Caco-2 (cell line): ENCODE measurements at regions not wholly inside any gene's neighbourhood (a gene's known extent, or its start where the extent isn't known, plus 50 kb on each side); places are given as distances from the start of the nearest gene placed in this dataset.
A peak's percentile ranks its signal among the peaks of the same experiment; 100 is the strongest.
"Not testable (repeated sequence)": the region's sequence is repeated elsewhere in the genome, so short reads cannot be mapped to it uniquely, and the experiment has no call there.

ENCODE experiments used
- BruUV-seq: library from RNA; stranded (reverse); fragments of 400-500 nt; replicated peaks from 2 replicates; lab custom pipeline; 2021; lab: Mats Ljungman, UMichigan
- CTCF ChIA-PET: fragments of 300-600 bp; sonication (Branson Sonifier 250); formaldehyde crosslinking; loops from one replicate; lab custom pipeline; 2022; ENCODE audit warnings: antibody characterized with exemption; lab: Charles Lee
- POLR2A ChIA-PET: fragments of 300-600 bp; sonication (Branson Sonifier 250); formaldehyde crosslinking; loops from one replicate; lab custom pipeline; 2022; ENCODE audit warnings: antibody characterized with exemption; lab: Charles Lee
- DNase-seq, 2 experiments: peaks; one replicate each; pipeline versions ENCODE4 v3.0.0 to v3.0.0-alpha.2; 2020 to 2022
- H3K27me3 ChIP-seq: replicated peaks from 2 replicates; pipeline ENCODE4 v1.6.0; 2011; ENCODE audit warnings: low read length; ENCODE audit not compliant: control insufficient read depth, insufficient read depth
- H3K36me3 ChIP-seq: 2 replicates; pipeline ENCODE4 v1.5.1; 2011; ENCODE audit warnings: low read length; ENCODE audit not compliant: control insufficient read depth, insufficient read depth
- H3K4me1 ChIP-seq: fragments of 250-450 bp; sonication (Bioruptor Pico); 2 replicates; pipeline ENCODE4 v1.5.1; 2020; ENCODE audit warnings: mild to moderate bottlenecking
- H3K4me3 ChIP-seq: 2 replicates; pipeline ENCODE4 v1.5.1; 2011; ENCODE audit warnings: low read depth, mild to moderate bottlenecking, control low read depth, low read length
- H3K9me3 ChIP-seq: fragments of 250-450 bp; sonication (Bioruptor Pico); 2 replicates; pipeline ENCODE4 v1.5.1; 2020; ENCODE audit warnings: mild to moderate bottlenecking, moderate library complexity
- H3K27ac Mint-ChIP-seq: one replicate; pipeline ENCODE4 v1.8.0; 2022; ENCODE audit warnings: mixed read lengths; ENCODE audit not compliant: unreplicated experiment
- H3K27me3 Mint-ChIP-seq: one replicate; pipeline ENCODE4 v1.8.0; 2022; ENCODE audit warnings: mixed read lengths; ENCODE audit not compliant: insufficient read depth, unreplicated experiment
- H3K36me3 Mint-ChIP-seq: one replicate; pipeline ENCODE4 v1.8.0; 2022; ENCODE audit warnings: mild to moderate bottlenecking, mixed read lengths; ENCODE audit not compliant: insufficient read depth, unreplicated experiment
- H3K4me1 Mint-ChIP-seq: one replicate; pipeline ENCODE4 v1.8.0; 2022; ENCODE audit warnings: low read depth, mixed read lengths; ENCODE audit not compliant: unreplicated experiment
- H3K4me3 Mint-ChIP-seq: one replicate; pipeline ENCODE4 v1.8.0; 2022; ENCODE audit warnings: mild to moderate bottlenecking, moderate library complexity, mixed read lengths; ENCODE audit not compliant: unreplicated experiment
- H3K9me3 Mint-ChIP-seq: one replicate; pipeline ENCODE4 v1.8.0; 2022; ENCODE audit warnings: mixed read lengths; ENCODE audit not compliant: unreplicated experiment
- intact Hi-C: fragments of 100-400 bp; cut with micrococcal nuclease; formaldehyde crosslinking; loops from one replicate; pipeline ENCODE4 v1.10.0; 2022; ENCODE audit not compliant: unreplicated experiment
- TF ChIP-seq, protein P1 (sequence below), 2 experiments: fragments of 200-600 bp in 1 of 2; IDR thresholded peaks; 1 replicate in 1 of 2; 2 replicates in 1 of 2; pipeline versions ENCODE4 v1.5.1 to v1.8.0; 2011 to 2022; ENCODE audit warnings: antibody characterized with exemption in 1 of 2, control low read depth in 1 of 2, inconsistent platforms in 1 of 2, low read depth in 1 of 2, low read length in 1 of 2, mild to moderate bottlenecking in 1 of 2, moderate library complexity in 1 of 2; ENCODE audit not compliant: insufficient read depth in 1 of 2, severe bottlenecking in 1 of 2, unreplicated experiment in 1 of 2

DNA sequence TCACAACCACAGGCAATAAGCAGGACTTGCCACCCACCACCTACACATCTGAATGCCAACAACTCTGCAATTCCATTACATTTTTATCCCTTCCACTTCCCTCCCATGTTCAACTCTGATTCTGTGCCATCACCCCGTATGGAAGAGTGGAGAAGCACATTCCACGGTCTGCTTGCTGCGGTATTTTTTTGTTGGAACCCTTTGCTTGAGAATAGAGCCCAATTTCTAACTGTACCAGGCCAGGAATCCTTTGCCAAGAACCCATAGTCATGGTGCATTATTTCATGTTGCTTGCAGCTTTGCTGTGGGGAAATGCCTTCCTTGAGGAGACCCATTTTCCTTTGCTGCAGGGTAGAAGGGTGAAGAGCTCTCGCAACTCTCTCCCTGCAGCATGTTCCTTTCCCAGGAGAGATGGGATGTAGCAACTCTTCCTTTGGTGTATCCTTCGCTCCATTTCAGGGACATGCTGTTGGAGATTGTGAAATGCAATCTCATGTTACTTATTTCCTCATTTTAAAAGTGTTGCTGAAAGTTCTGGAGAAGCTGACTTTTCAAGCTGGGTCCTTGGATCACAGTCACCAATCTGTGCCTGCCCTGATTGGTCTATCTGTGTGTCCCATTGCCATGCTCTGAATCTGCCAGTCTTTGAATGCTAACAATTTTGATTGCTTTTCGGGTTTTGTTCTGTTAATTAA is 69.8 kb upstream of the STARD13 start:
- Histone ChIP-seq H3K4me1 (no peaks in the 10 kb centered on the region), H3K4me3 (no peak overlapping the region), H3K36me3 (no peaks in the 10 kb centered on the region), H3K9me3 (no peaks in the 10 kb centered on the region), H3K27me3 (no peaks in the 10 kb centered on the region)
- intact Hi-C loops, result no loop called here
- peaks cover 10% of the 10 kb centered on the region for H3K27me3 Mint-ChIP-seq
- no peaks in the 10 kb centered on the region for H3K36me3 Mint-ChIP-seq
- no peak overlapping the region for H3K27ac Mint-ChIP-seq
- CTCF ChIA-PET, result no interaction called here
- no TSS peak for BruUV-seq
- no peak for DNase-seq
- peaks cover 6% of the 10 kb centered on the region for H3K4me1 Mint-ChIP-seq
- POLR2A ChIA-PET, result no interaction called here
- H3K9me3 Mint-ChIP-seq, result no peaks in the 10 kb centered on the region
- TF ChIP-seq, protein P1, sequence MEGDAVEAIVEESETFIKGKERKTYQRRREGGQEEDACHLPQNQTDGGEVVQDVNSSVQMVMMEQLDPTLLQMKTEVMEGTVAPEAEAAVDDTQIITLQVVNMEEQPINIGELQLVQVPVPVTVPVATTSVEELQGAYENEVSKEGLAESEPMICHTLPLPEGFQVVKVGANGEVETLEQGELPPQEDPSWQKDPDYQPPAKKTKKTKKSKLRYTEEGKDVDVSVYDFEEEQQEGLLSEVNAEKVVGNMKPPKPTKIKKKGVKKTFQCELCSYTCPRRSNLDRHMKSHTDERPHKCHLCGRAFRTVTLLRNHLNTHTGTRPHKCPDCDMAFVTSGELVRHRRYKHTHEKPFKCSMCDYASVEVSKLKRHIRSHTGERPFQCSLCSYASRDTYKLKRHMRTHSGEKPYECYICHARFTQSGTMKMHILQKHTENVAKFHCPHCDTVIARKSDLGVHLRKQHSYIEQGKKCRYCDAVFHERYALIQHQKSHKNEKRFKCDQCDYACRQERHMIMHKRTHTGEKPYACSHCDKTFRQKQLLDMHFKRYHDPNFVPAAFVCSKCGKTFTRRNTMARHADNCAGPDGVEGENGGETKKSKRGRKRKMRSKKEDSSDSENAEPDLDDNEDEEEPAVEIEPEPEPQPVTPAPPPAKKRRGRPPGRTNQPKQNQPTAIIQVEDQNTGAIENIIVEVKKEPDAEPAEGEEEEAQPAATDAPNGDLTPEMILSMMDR (IDR thresholded peaks at IDR 0.05; ENCODE audit: insufficient read depth in 1 of 2, low read depth in 1 of 2, low read length in 1 of 2, severe bottlenecking in 1 of 2, unreplicated experiment in 1 of 2), result no peak
- no peak overlapping the region for H3K4me3 Mint-ChIP-seq

DNA sequence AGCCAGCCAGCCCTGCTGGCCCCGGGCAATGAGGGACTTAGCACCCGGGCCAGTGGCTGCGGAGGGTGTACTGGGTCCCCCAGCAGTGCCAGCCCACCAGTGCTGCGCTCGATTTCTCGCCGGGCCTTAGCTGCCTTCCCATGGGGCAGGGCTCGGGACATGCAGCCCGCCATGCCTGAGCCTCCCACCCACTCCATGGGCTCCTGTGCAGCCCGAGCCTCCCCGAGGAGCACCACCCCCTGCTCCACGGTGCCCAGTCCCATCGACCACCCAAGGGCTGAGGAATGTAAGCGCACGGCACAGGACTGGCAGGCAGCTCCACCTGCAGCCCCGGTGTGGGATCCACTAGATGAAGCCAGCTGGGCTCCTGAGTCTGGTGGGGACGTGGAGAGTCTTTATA is 72.5 kb upstream of the STARD13 start:
- POLR2A ChIA-PET, DNase-seq, CTCF ChIA-PET, intact Hi-C loops, H3K9me3 ChIP-seq, H3K27me3 ChIP-seq, H3K27ac Mint-ChIP-seq, H3K4me3 Mint-ChIP-seq, H3K36me3 ChIP-seq, H3K4me1 ChIP-seq, BruUV-seq, H3K4me3 ChIP-seq, H3K27me3 Mint-ChIP-seq, H3K4me1 Mint-ChIP-seq, H3K36me3 Mint-ChIP-seq: not testable (repeated sequence)
- H3K9me3 Mint-ChIP-seq, result peaks cover 25% of the 10 kb centered on the region

DNA sequence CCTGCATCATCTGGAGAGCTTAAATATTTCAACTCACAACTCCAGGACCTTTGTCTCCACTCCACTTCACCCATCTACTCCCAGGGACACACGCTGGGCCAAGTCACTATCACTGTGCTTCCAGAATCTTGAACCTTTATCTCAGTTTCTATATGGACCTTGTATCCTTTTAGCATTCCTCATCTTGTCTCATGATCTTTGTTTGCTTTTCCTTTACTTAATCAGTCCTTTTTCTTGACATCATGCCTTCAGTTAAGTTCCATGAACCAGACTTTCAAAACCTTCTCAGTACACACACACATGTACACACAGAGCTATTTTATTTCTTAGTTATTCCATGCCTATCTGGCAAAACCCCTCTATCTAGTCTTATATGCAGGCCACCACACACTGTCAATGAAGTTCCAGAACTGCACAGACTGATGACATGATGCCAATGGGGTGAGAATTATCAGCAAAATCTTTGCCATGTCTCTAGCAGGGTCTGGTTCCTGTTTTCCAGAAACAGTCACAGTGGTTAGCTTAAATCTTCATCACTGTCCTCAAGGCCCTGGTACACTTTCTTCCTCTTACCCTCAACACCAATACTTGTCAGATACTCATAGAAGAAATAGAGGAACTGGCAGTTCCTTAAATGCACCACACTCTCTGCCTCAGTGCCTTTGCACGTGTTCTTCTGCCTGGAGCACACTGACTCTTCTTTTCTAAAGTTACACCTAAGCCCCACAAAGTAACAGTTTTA is 77.6 kb upstream of the STARD13 start:
- H3K36me3 ChIP-seq, result no peaks in the 10 kb centered on the region
- Mint-ChIP-seq H3K36me3 (peaks cover 6% of the 10 kb centered on the region), H3K4me3 (peak overlapping the region; percentile 2), H3K4me1 (peaks cover 28% of the 10 kb centered on the region), H3K9me3 (peaks cover 29% of the 10 kb centered on the region), H3K27ac (no peak overlapping the region), H3K27me3 (no peaks in the 10 kb centered on the region)
- H3K4me3 ChIP-seq, result no peak overlapping the region
- intact Hi-C loops, result no loop called here
- ChIA-PET CTCF (no interaction called here), POLR2A (no interaction called here)
- peaks cover 39% of the 10 kb centered on the region for H3K4me1 ChIP-seq
- DNase-seq, result peak in 1 of 2 experiments; percentile 48
- no TSS peak for BruUV-seq
- TF ChIP-seq, protein P1 (IDR thresholded peaks at IDR 0.05; ENCODE audit: insufficient read depth in 1 of 2, low read depth in 1 of 2, low read length in 1 of 2, severe bottlenecking in 1 of 2, unreplicated experiment in 1 of 2), result no peak
- 0 out of 2 replicates have a peak, but pooled peaks cover 6% of the 10 kb centered on the region for H3K9me3 ChIP-seq
- H3K27me3 ChIP-seq, result no peaks in the 10 kb centered on the region
